GM23338 (cell line): ENCODE measurements at regions not wholly inside any gene's neighbourhood (a gene's known extent, or its start where the extent isn't known, plus 50 kb on each side); places are given as distances from the start of the nearest gene placed in this dataset.

Experiments
- CREB1 ChIP-seq: fragments of 250-450 bp; sonication (Bioruptor Pico); IDR thresholded peaks from 2 replicates; pipeline ENCODE4 v1.5.0; 2020; ENCODE audit warnings: low read depth, mild to moderate bottlenecking, moderate library complexity
- EZH2 ChIP-seq: fragments of 200-600 bp; sonication (generic); IDR thresholded peaks from one replicate; pipeline ENCODE4 v1.8.0; 2017; ENCODE audit warnings: antibody characterized with exemption, mild to moderate bottlenecking, low read depth; ENCODE audit not compliant: unreplicated experiment
- EZH2phosphoT487 ChIP-seq: fragments of 200-600 bp; sonication (generic); IDR thresholded peaks from one replicate; pipeline ENCODE4 v1.8.1; 2018; ENCODE audit warnings: antibody characterized with exemption; ENCODE audit not compliant: unreplicated experiment
- POLR2AphosphoS5 ChIP-seq: IDR thresholded peaks from 2 replicates; pipeline ENCODE4 v1.6.1; 2016; ENCODE audit warnings: antibody characterized with exemption, low read depth
- STAT1 ChIP-seq: IDR thresholded peaks from one replicate; pipeline ENCODE4 v1.6.1; 2016; ENCODE audit warnings: antibody characterized with exemption; ENCODE audit not compliant: unreplicated experiment
- TF ChIP-seq, protein P1 (sequence below), 2 experiments: fragments of 200-600 bp in 1 of 2; sonication (generic) in 1 of 2; conservative IDR thresholded peaks; 2 replicates each; pipeline versions ENCODE4 v1.5.1 to v1.6.1; 2016 to 2017; ENCODE audit warnings: antibody characterized with exemption in 2 of 2, low read depth in 2 of 2, mild to moderate bottlenecking in 2 of 2, moderate library complexity in 1 of 2
- TF ChIP-seq, protein P2 (sequence below): IDR thresholded peaks from one replicate; pipeline ENCODE4 v1.6.1; 2018; ENCODE audit warnings: antibody characterized with exemption; ENCODE audit not compliant: unreplicated experiment

DNA sequence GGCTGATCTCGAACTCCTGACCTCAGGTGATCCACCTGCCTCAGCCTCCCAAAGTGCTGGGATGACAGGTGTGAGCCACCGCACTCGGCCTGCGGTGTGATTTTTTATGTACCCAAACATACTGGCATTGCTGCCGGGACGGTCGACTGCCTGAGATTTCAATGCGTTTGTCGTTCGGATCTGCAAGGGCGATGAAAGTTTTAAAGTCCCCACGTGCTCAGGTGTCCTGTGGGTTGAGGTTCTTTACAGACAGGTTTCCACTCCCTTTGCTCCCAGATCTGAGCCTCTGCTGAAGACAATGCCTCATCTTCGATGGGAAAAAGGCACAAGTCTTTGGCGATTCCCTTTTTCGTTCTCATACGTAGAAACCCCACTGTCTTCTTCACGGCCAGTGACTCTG lies 78.1 kb upstream of the SHOX start:
- TF ChIP-seq, protein P1, sequence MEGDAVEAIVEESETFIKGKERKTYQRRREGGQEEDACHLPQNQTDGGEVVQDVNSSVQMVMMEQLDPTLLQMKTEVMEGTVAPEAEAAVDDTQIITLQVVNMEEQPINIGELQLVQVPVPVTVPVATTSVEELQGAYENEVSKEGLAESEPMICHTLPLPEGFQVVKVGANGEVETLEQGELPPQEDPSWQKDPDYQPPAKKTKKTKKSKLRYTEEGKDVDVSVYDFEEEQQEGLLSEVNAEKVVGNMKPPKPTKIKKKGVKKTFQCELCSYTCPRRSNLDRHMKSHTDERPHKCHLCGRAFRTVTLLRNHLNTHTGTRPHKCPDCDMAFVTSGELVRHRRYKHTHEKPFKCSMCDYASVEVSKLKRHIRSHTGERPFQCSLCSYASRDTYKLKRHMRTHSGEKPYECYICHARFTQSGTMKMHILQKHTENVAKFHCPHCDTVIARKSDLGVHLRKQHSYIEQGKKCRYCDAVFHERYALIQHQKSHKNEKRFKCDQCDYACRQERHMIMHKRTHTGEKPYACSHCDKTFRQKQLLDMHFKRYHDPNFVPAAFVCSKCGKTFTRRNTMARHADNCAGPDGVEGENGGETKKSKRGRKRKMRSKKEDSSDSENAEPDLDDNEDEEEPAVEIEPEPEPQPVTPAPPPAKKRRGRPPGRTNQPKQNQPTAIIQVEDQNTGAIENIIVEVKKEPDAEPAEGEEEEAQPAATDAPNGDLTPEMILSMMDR (conservative IDR thresholded peaks at IDR 0.05; ENCODE audit: low read depth in 2 of 2), result no peak
- TF ChIP-seq CREB1, result no peak
- TF ChIP-seq STAT1, result no peak
- TF ChIP-seq, protein P2, sequence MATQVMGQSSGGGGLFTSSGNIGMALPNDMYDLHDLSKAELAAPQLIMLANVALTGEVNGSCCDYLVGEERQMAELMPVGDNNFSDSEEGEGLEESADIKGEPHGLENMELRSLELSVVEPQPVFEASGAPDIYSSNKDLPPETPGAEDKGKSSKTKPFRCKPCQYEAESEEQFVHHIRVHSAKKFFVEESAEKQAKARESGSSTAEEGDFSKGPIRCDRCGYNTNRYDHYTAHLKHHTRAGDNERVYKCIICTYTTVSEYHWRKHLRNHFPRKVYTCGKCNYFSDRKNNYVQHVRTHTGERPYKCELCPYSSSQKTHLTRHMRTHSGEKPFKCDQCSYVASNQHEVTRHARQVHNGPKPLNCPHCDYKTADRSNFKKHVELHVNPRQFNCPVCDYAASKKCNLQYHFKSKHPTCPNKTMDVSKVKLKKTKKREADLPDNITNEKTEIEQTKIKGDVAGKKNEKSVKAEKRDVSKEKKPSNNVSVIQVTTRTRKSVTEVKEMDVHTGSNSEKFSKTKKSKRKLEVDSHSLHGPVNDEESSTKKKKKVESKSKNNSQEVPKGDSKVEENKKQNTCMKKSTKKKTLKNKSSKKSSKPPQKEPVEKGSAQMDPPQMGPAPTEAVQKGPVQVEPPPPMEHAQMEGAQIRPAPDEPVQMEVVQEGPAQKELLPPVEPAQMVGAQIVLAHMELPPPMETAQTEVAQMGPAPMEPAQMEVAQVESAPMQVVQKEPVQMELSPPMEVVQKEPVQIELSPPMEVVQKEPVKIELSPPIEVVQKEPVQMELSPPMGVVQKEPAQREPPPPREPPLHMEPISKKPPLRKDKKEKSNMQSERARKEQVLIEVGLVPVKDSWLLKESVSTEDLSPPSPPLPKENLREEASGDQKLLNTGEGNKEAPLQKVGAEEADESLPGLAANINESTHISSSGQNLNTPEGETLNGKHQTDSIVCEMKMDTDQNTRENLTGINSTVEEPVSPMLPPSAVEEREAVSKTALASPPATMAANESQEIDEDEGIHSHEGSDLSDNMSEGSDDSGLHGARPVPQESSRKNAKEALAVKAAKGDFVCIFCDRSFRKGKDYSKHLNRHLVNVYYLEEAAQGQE, result no peak
- no peak for TF ChIP-seq EZH2phosphoT487
- no peak for TF ChIP-seq EZH2
- no peak for TF ChIP-seq POLR2AphosphoS5
